Chondrocyte (in vitro differentiated cells): ENCODE measurements at regions not wholly inside any gene's neighbourhood (a gene's known extent, or its start where the extent isn't known, plus 50 kb on each side); places are given as distances from the start of the nearest gene placed in this dataset.

Experiments used
- DNase-seq: peaks from one replicate; pipeline ENCODE4 v3.0.0; 2021; ENCODE audit warnings: mixed read lengths, low spot score
- H3K27ac Mint-ChIP-seq: one replicate; pipeline ENCODE4 v1.8.0; 2021; ENCODE audit warnings: mild to moderate bottlenecking, moderate library complexity, mixed read lengths; ENCODE audit not compliant: unreplicated experiment
- H3K27me3 Mint-ChIP-seq: 2 replicates; pipeline ENCODE4 v1.8.0; 2021; ENCODE audit warnings: low read depth, mixed read lengths
- H3K36me3 Mint-ChIP-seq: 2 replicates; pipeline ENCODE4 v1.8.0; 2021; ENCODE audit warnings: low read depth, mixed read lengths
- H3K4me1 Mint-ChIP-seq: 2 replicates; pipeline ENCODE4 v1.8.0; 2021; ENCODE audit warnings: low read depth, mild to moderate bottlenecking, mixed read lengths
- H3K4me3 Mint-ChIP-seq: one replicate; pipeline ENCODE4 v1.8.0; 2021; ENCODE audit warnings: mild to moderate bottlenecking, moderate library complexity, mixed read lengths; ENCODE audit not compliant: unreplicated experiment
- H3K9me3 Mint-ChIP-seq: 2 replicates; pipeline ENCODE4 v1.8.0; 2021; ENCODE audit warnings: low read depth, mixed read lengths
- CTCF ChIP-seq: fragments of 200-600 bp; sonication (generic); IDR thresholded peaks from 2 replicates; pipeline ENCODE4 v1.5.0; 2021; ENCODE audit warnings: antibody characterized with exemption, mild to moderate bottlenecking, moderate library complexity

GRCh38 chr12:125311050-125311449 is 245.8 kb downstream of the AACS start:
- H3K4me3 Mint-ChIP-seq, result no peak overlapping the region
- H3K4me1 Mint-ChIP-seq, result no peaks in the 10 kb centered on the region
- no peak for DNase-seq
- peaks cover 8% of the 10 kb centered on the region for H3K27me3 Mint-ChIP-seq
- no peaks in the 10 kb centered on the region for H3K36me3 Mint-ChIP-seq
- no peak overlapping the region for H3K27ac Mint-ChIP-seq
- TF ChIP-seq CTCF, result no peak
- H3K9me3 Mint-ChIP-seq, result peaks cover 4% of the 10 kb centered on the region

GRCh38 chr12:125312471-125312870 is 247.2 kb downstream of the AACS start:
- TF ChIP-seq CTCF, result no peak
- no peaks in the 10 kb centered on the region for H3K36me3 Mint-ChIP-seq
- H3K4me1 Mint-ChIP-seq, result no peaks in the 10 kb centered on the region
- no peak overlapping the region for H3K27ac Mint-ChIP-seq
- DNase-seq, result no peak
- peaks cover 2% of the 10 kb centered on the region for H3K9me3 Mint-ChIP-seq
- H3K27me3 Mint-ChIP-seq, result peaks cover 8% of the 10 kb centered on the region
- H3K4me3 Mint-ChIP-seq, result no peak overlapping the region

- TF ChIP-seq CTCF, result no peak
- Mint-ChIP-seq H3K9me3 (no peaks in the 10 kb centered on the region), H3K27ac (no peak overlapping the region), H3K4me1 (no peaks in the 10 kb centered on the region), H3K27me3 (peaks cover 9% of the 10 kb centered on the region), H3K36me3 (no peaks in the 10 kb centered on the region), H3K4me3 (no peak overlapping the region)
- DNase-seq, result no peak
Measured at GRCh38 chr12:125314051-125314755, 249.0 kb downstream of the AACS start.

GRCh38 chr12:125315771-125316170 is 250.5 kb downstream of the AACS start:
- Mint-ChIP-seq H3K27ac (no peak overlapping the region), H3K9me3 (no peaks in the 10 kb centered on the region)

GRCh38 chr12:125320177-125320576 is 254.9 kb downstream of the AACS start:
- H3K27ac Mint-ChIP-seq, result no peak overlapping the region
- H3K36me3 Mint-ChIP-seq, result no peaks in the 10 kb centered on the region
- no peak for DNase-seq
- no peak for TF ChIP-seq CTCF
- no peaks in the 10 kb centered on the region for H3K9me3 Mint-ChIP-seq
- H3K4me1 Mint-ChIP-seq, result no peaks in the 10 kb centered on the region
- peaks cover 1% of the 10 kb centered on the region for H3K27me3 Mint-ChIP-seq
- H3K4me3 Mint-ChIP-seq, result no peak overlapping the region

More at GRCh38 chr12:125315771-125316170, 250.5 kb downstream of the AACS start:
- no peak for DNase-seq
- no peaks in the 10 kb centered on the region for H3K36me3 Mint-ChIP-seq
- H3K4me1 Mint-ChIP-seq, result no peaks in the 10 kb centered on the region
- no peak for TF ChIP-seq CTCF
- no peak overlapping the region for H3K4me3 Mint-ChIP-seq
- H3K27me3 Mint-ChIP-seq, result peaks cover 9% of the 10 kb centered on the region
